ENCODE measurements at regions not wholly inside any gene's neighbourhood (a gene's known extent, or its start where the extent isn't known, plus 50 kb on each side); places are given as distances from the start of the nearest gene placed in this dataset.

DNA sequence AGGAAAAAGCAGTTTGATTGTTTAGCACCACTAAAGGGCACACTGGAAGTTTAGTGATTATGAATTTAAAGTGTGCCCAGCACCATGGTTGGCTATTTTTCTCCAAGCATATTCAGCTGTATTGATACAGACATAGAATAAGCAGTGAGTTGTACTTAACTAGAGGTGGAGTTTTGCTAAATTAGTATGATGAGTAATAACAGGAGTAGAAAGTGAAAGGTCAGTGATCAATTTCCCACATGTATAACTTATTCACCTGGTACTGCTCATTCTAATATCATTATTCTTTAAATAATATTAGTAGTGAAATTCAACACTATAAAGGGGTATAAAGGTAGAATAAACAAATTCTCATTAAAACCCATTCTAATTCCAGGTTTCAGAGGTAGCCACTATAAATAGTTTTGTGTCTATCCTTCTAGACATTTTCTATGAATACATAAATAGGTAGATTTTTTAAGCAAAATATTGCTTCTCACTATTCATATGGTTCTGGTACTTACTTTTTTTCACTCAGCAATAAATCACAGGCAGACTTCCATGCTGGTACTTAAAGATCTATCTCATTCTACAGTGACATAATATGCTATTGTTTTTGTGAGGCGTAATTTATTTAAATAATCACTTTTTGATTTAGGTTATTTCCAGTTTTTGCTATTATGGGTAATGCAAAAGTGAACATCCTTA is 732.9 kb downstream of the VGLL3 start:
- Histone ChIP-seq H3K36me3 (ENCODE audit: insufficient read depth, low read length) (no peaks in the 10 kb centered on the region), H3K27ac (ENCODE audit: low read depth, low read length, poor library complexity, severe bottlenecking) (no peak overlapping the region), H2AFZ (ENCODE audit: low read length) (no peak overlapping the region), H3K9me2 (ENCODE audit: insufficient read depth, low read length) (no peaks in the 10 kb centered on the region), H3K79me2 (ENCODE audit: insufficient read depth, low read depth, low read length) (no peaks in the 10 kb centered on the region), H4K20me1 (ENCODE audit: insufficient read depth, low read length) (no peaks in the 10 kb centered on the region), H3K4me3 (ENCODE audit: low read depth, low read length, poor library complexity, severe bottlenecking) (no peak overlapping the region), H3K4me2 (ENCODE audit: low read length) (no peak overlapping the region), H3K9me3 (ENCODE audit: low read length) (no peaks in the 10 kb centered on the region), H3K4me1 (ENCODE audit: insufficient read depth, low read length, poor library complexity, severe bottlenecking) (no peaks in the 10 kb centered on the region)
- TF ChIP-seq, protein P1, sequence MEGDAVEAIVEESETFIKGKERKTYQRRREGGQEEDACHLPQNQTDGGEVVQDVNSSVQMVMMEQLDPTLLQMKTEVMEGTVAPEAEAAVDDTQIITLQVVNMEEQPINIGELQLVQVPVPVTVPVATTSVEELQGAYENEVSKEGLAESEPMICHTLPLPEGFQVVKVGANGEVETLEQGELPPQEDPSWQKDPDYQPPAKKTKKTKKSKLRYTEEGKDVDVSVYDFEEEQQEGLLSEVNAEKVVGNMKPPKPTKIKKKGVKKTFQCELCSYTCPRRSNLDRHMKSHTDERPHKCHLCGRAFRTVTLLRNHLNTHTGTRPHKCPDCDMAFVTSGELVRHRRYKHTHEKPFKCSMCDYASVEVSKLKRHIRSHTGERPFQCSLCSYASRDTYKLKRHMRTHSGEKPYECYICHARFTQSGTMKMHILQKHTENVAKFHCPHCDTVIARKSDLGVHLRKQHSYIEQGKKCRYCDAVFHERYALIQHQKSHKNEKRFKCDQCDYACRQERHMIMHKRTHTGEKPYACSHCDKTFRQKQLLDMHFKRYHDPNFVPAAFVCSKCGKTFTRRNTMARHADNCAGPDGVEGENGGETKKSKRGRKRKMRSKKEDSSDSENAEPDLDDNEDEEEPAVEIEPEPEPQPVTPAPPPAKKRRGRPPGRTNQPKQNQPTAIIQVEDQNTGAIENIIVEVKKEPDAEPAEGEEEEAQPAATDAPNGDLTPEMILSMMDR (conservative IDR thresholded peaks at IDR 0.05; ENCODE audit: low read length): no peak
- no peak for TF ChIP-seq EZH2phosphoT487 (IDR thresholded peaks at IDR 0.05; ENCODE audit: borderline replicate concordance, low read depth, low read length)
- BruUV-seq (replicated peaks): no TSS peak
- no peak for DNase-seq (ENCODE audit: low spot score)
- intact Hi-C loops (cut with micrococcal nuclease; ENCODE audit: unreplicated experiment): loop anchor here (10.0 kb wide), 1 partner anchor 57 kb away; no protein-coding TSS in a partner anchor
- CTCF ChIA-PET (ENCODE audit: unreplicated experiment): no interaction called here
- POLR2A ChIA-PET: no interaction called here

DNA sequence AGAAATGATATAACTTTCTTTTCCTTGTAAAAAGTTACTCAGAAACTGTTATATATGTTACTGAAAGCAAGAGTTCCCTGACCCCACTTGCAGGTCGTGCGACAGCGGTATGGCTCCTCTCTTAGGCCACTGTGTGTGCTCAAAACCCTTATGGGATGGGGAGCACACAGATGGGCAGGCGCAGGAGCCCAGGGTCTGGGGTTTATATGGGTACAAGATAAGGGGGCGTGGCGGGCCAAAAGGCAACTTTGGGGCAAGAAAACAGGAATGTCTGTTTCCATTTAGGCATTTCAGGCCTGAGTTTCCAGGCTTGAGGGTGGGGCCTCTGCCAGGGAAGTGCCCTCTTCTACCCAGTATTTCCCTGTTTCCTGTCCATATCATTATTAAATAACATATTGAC is 736.5 kb downstream of the VGLL3 start:
- CTCF ChIA-PET (ENCODE audit: unreplicated experiment): no interaction called here

DNA sequence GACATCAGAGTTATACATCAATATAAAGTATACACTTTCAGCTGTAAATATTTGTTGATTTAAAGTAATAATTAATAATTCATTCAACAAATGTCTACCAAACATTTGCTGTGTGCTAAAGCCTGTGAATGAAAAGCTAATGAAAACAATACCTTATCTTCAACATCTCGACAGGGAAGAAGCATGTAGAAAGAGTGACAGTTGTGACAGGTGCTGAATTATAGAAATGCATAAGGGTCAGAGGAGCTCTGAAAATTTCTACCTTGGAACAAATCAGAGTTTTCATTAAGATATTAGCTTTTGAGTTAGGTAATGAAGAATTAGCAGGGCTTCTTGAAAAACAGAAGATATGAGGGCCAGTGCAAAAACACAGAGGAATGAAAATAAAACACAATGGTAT is 739.2 kb downstream of the VGLL3 start:
- Histone ChIP-seq H3K4me3 (ENCODE audit: low read depth, low read length, poor library complexity, severe bottlenecking) (no peak overlapping the region), H3K79me2 (ENCODE audit: insufficient read depth, low read depth, low read length) (no peaks in the 10 kb centered on the region), H3K27ac (ENCODE audit: low read depth, low read length, poor library complexity, severe bottlenecking) (no peak overlapping the region), H4K20me1 (ENCODE audit: insufficient read depth, low read length) (no peaks in the 10 kb centered on the region), H2AFZ (ENCODE audit: low read length) (no peak overlapping the region), H3K36me3 (ENCODE audit: insufficient read depth, low read length) (no peaks in the 10 kb centered on the region), H3K4me1 (ENCODE audit: insufficient read depth, low read length, poor library complexity, severe bottlenecking) (no peaks in the 10 kb centered on the region), H3K9me2 (ENCODE audit: insufficient read depth, low read length) (no peaks in the 10 kb centered on the region), H3K4me2 (ENCODE audit: low read length) (no peak overlapping the region), H3K9me3 (ENCODE audit: low read length) (no peaks in the 10 kb centered on the region)
- TF ChIP-seq, protein P1 (conservative IDR thresholded peaks at IDR 0.05; ENCODE audit: low read length): no peak
- TF ChIP-seq EZH2phosphoT487 (IDR thresholded peaks at IDR 0.05; ENCODE audit: borderline replicate concordance, low read depth, low read length): no peak
- DNase-seq (ENCODE audit: low spot score): no peak
- BruUV-seq (replicated peaks): no TSS peak
- intact Hi-C loops (cut with micrococcal nuclease; ENCODE audit: unreplicated experiment): loop anchor here (10.0 kb wide), 1 partner anchor 63 kb away; no protein-coding TSS in a partner anchor
- POLR2A ChIA-PET: interaction anchor here (0.8 kb wide), 1 partner anchor 59 kb away, joined by 5 read pairs; no protein-coding TSS in a partner anchor
- CTCF ChIA-PET (ENCODE audit: unreplicated experiment): no interaction called here

More for the DNA sequence above, 736.5 kb downstream of the VGLL3 start:
- POLR2A ChIA-PET: no interaction called here
- no TSS peak for BruUV-seq (replicated peaks)
- no peaks in the 10 kb centered on the region for H4K20me1 ChIP-seq (ENCODE audit: insufficient read depth, low read length)
- TF ChIP-seq, protein P1 (conservative IDR thresholded peaks at IDR 0.05; ENCODE audit: low read length): no peak
- TF ChIP-seq EZH2phosphoT487 (IDR thresholded peaks at IDR 0.05; ENCODE audit: borderline replicate concordance, low read depth, low read length): no peak
- no peak overlapping the region for H3K27ac ChIP-seq (ENCODE audit: low read depth, low read length, poor library complexity, severe bottlenecking)
- H3K36me3 ChIP-seq (ENCODE audit: insufficient read depth, low read length): no peaks in the 10 kb centered on the region
- no peaks in the 10 kb centered on the region for H3K79me2 ChIP-seq (ENCODE audit: insufficient read depth, low read depth, low read length)
- H3K9me3 ChIP-seq (ENCODE audit: low read length): no peaks in the 10 kb centered on the region
- intact Hi-C loops (cut with micrococcal nuclease; ENCODE audit: unreplicated experiment): loop anchor here (10.0 kb wide), 1 partner anchor 60 kb away; no protein-coding TSS in a partner anchor
- H2AFZ ChIP-seq (ENCODE audit: low read length): no peak overlapping the region
- no peaks in the 10 kb centered on the region for H3K9me2 ChIP-seq (ENCODE audit: insufficient read depth, low read length)
- H3K4me3 ChIP-seq (ENCODE audit: low read depth, low read length, poor library complexity, severe bottlenecking): no peak overlapping the region
- no peaks in the 10 kb centered on the region for H3K4me1 ChIP-seq (ENCODE audit: insufficient read depth, low read length, poor library complexity, severe bottlenecking)
- no peak for DNase-seq (ENCODE audit: low spot score)
- no peak overlapping the region for H3K4me2 ChIP-seq (ENCODE audit: low read length)

Measured in OCI-LY7 (cell line).